ENCODE measurements at regions not wholly inside any gene's neighbourhood (a gene's known extent, or its start where the extent isn't known, plus 50 kb on each side); places are given as distances from the start of the nearest gene placed in this dataset.
"Not testable (repeated sequence)": the region's sequence is repeated elsewhere in the genome, so short reads cannot be mapped to it uniquely, and the experiment has no call there.

- DNase-seq: no peak
Observed at GRCh38 chr17:68700421-68700820, 99.3 kb upstream of the FAM20A start.

- DNase-seq: no peak
Observed at GRCh38 chr17:68699936-68700335, 98.8 kb upstream of the FAM20A start.

- no peak for DNase-seq
Observed at GRCh38 chr17:68698746-68699145, 97.6 kb upstream of the FAM20A start.

GRCh38 chr17:68697850-68698361, 96.7 kb upstream of the FAM20A start:
- no peak for DNase-seq

GRCh38 chr17:68695659-68696058, 94.5 kb upstream of the FAM20A start:
- DNase-seq: no peak

GRCh38 chr17:68694791-68695485, 93.8 kb upstream of the FAM20A start:
- no peak for DNase-seq

GRCh38 chr17:68693896-68694295, 92.7 kb upstream of the FAM20A start:
- DNase-seq: no peak

GRCh38 chr17:68693466-68693865, 92.3 kb upstream of the FAM20A start:
- DNase-seq: no peak

- no peak for DNase-seq
Observed at GRCh38 chr17:68686108-68686988, 85.2 kb upstream of the FAM20A start.

- no peak for DNase-seq
Observed at GRCh38 chr17:68684949-68685357, 83.8 kb upstream of the FAM20A start.

- DNase-seq: no peak
Observed at GRCh38 chr17:68682903-68683302, 81.7 kb upstream of the FAM20A start.

GRCh38 chr17:68679882-68680281, 78.7 kb upstream of the FAM20A start:
- no peak for DNase-seq

GRCh38 chr17:68676856-68677255, 75.7 kb upstream of the FAM20A start:
- DNase-seq: no peak

GRCh38 chr17:68675723-68676122, 74.6 kb upstream of the FAM20A start:
- DNase-seq: no peak

- DNase-seq: no peak
Observed at GRCh38 chr17:68674029-68674925, 73.1 kb upstream of the FAM20A start.

GRCh38 chr17:68670967-68671693, 70.0 kb upstream of the FAM20A start:
- no peak for DNase-seq

- DNase-seq: not testable (repeated sequence)
Observed at GRCh38 chr17:68666438-68666837, 65.3 kb upstream of the FAM20A start.

- no peak for DNase-seq
Observed at GRCh38 chr17:68665373-68665772, 64.2 kb upstream of the FAM20A start.

GRCh38 chr17:68662479-68662878, 61.3 kb upstream of the FAM20A start:
- DNase-seq: no peak

GRCh38 chr17:68662037-68662432, 60.9 kb upstream of the FAM20A start:
- no peak for DNase-seq

- DNase-seq: no peak
Observed at GRCh38 chr17:68661265-68662036, 60.3 kb upstream of the FAM20A start.
